ENCODE measurements at regions not wholly inside any gene's neighbourhood (a gene's known extent, or its start where the extent isn't known, plus 50 kb on each side); places are given as distances from the start of the nearest gene placed in this dataset.

DNA sequence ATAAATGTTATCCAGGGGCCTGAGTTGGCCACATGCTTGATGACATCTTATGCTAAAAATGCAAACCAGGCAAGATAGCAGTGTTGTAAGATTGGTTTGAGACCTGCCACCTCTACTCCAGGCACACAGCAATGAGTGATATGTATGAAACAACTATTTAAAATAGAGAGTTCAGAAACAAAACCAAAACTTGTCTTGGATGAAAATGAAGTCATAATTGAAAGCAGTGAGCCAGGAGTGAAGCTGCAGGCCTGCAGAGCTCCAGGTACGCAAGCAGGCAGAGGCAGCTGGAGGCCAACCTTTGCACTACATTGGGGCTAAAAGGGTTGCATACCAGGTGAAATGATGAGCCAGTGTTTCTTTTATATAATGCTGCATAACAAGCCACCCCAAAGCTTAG is 89.2 kb upstream of the SPATS2L start:
- H3K9me3 ChIP-seq (ENCODE audit: control extremely low read depth in 1 of 3, control insufficient read depth in 2 of 3, insufficient read depth in 1 of 3, low read length in 2 of 3), result no peaks in the 10 kb centered on the region
- no peak overlapping the region for H3K27ac ChIP-seq (ENCODE audit: low read length in 2 of 2)
- intact Hi-C loops (cut with micrococcal nuclease), result no loop called here
- no peak overlapping the region for H3K4me3 ChIP-seq (ENCODE audit: control extremely low read depth in 1 of 5, extremely low read depth in 1 of 5, insufficient read depth in 1 of 5, low read depth in 2 of 5, low read length in 4 of 5)
- H3K9ac ChIP-seq (ENCODE audit: low read length), result no peak overlapping the region
- CTCF ChIA-PET, result no interaction called here
- peaks cover 0 to 3% (median 0%) of the 10 kb centered on the region in 4 experiments for H3K27me3 ChIP-seq (replicated peaks in 1 of 4; ENCODE audit: control extremely low read depth in 1 of 4, control insufficient read depth in 3 of 4, insufficient read depth in 4 of 4, low read length in 3 of 4)
- 100% methylated on average over 1 of the region's 1 CpG for WGBS (ENCODE audit: insufficient coverage)
- no peak overlapping the region for H3K4me3 Mint-ChIP-seq
- POLR2A ChIA-PET, result no interaction called here
- no peaks in the 10 kb centered on the region for H3K4me1 ChIP-seq (ENCODE audit: control insufficient read depth in 2 of 2, insufficient read depth in 2 of 2, low read length in 2 of 2)
- ATAC-seq (ENCODE audit: low read depth) (no peak), DNase-seq (no peak)
- TF ChIP-seq EZH2 (IDR thresholded peaks at IDR 0.05; ENCODE audit: borderline replicate concordance, insufficient read depth, low read depth, low read length, poor library complexity, severe bottlenecking) (no peak), CTCF (IDR thresholded peaks at IDR 0.05) (no peak)
- no peak overlapping the region for H2AFZ ChIP-seq (ENCODE audit: insufficient read depth, low read depth, low read length, poor library complexity, severe bottlenecking)
- no peaks in the 10 kb centered on the region for H3K9me3 Mint-ChIP-seq (ENCODE audit: insufficient read depth)
- H3K79me2 ChIP-seq (ENCODE audit: control insufficient read depth, insufficient read depth, low read length), result no peaks in the 10 kb centered on the region
- H3K27me3 Mint-ChIP-seq, result peaks cover 3% of the 10 kb centered on the region
- H3K27ac Mint-ChIP-seq, result no peak overlapping the region
- no peaks in the 10 kb centered on the region for H3K36me3 ChIP-seq (replicated peaks in 1 of 2; ENCODE audit: control extremely low read depth in 1 of 2, control insufficient read depth in 1 of 2, extremely low read depth in 1 of 2, insufficient read depth in 2 of 2, low read length in 1 of 2)
- no peak overlapping the region for H3K4me2 ChIP-seq (replicated peaks; ENCODE audit: low read depth, low read length, poor library complexity, severe bottlenecking)
- no peaks in the 10 kb centered on the region for H4K20me1 ChIP-seq (ENCODE audit: control insufficient read depth, insufficient read depth, low read length, poor library complexity, severe bottlenecking)
- no peaks in the 10 kb centered on the region for H3K4me1 Mint-ChIP-seq

DNA sequence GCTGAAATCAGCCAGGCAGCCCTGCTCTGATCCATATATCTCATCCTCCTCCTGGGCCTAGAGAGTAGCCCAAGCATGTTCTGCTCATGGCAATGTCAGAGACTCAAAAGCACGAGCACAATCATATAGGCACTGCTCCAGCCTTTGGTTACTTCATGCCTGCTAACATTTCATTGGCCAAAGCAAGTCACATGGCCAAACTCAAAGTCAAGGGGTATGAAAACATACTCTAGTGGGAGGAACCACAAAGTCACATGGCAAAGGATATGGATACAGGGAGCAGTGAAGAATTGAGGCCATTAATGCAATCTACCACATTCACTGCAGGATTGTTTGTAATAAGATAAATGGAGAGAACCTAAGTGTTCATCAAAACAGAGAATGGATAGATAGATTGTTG is 87.8 kb upstream of the SPATS2L start:
- H3K4me3 Mint-ChIP-seq, result no peak overlapping the region
- ATAC-seq (ENCODE audit: low read depth) (no peak), DNase-seq (no peak)
- Histone ChIP-seq H4K20me1 (ENCODE audit: control insufficient read depth, insufficient read depth, low read length, poor library complexity, severe bottlenecking) (no peaks in the 10 kb centered on the region), H3K79me2 (ENCODE audit: control insufficient read depth, insufficient read depth, low read length) (no peaks in the 10 kb centered on the region), H3K9me3 (ENCODE audit: control extremely low read depth in 1 of 3, control insufficient read depth in 2 of 3, insufficient read depth in 1 of 3, low read length in 2 of 3) (no peaks in the 10 kb centered on the region), H3K9ac (ENCODE audit: low read length) (no peak overlapping the region), H2AFZ (ENCODE audit: insufficient read depth, low read depth, low read length, poor library complexity, severe bottlenecking) (no peak overlapping the region), H3K27ac (ENCODE audit: low read length in 2 of 2) (no peak overlapping the region), H3K36me3 (replicated peaks in 1 of 2; ENCODE audit: control extremely low read depth in 1 of 2, control insufficient read depth in 1 of 2, extremely low read depth in 1 of 2, insufficient read depth in 2 of 2, low read length in 1 of 2) (no peaks in the 10 kb centered on the region), H3K4me1 (ENCODE audit: control insufficient read depth in 2 of 2, insufficient read depth in 2 of 2, low read length in 2 of 2) (no peaks in the 10 kb centered on the region), H3K4me2 (replicated peaks; ENCODE audit: low read depth, low read length, poor library complexity, severe bottlenecking) (no peak overlapping the region), H3K4me3 (ENCODE audit: control extremely low read depth in 1 of 5, extremely low read depth in 1 of 5, insufficient read depth in 1 of 5, low read depth in 2 of 5, low read length in 4 of 5) (no peak overlapping the region), H3K27me3 (replicated peaks in 1 of 4; ENCODE audit: control extremely low read depth in 1 of 4, control insufficient read depth in 3 of 4, insufficient read depth in 4 of 4, low read length in 3 of 4) (peaks cover 0 to 3% (median 0%) of the 10 kb centered on the region in 4 experiments)
- TF ChIP-seq CTCF (IDR thresholded peaks at IDR 0.05), result no peak
- TF ChIP-seq EZH2 (IDR thresholded peaks at IDR 0.05; ENCODE audit: borderline replicate concordance, insufficient read depth, low read depth, low read length, poor library complexity, severe bottlenecking), result no peak
- CTCF ChIA-PET, result no interaction called here
- no CpG with 5 or more reads among the region's 1 CpG for WGBS (ENCODE audit: insufficient coverage)
- H3K27ac Mint-ChIP-seq, result no peak overlapping the region
- no peaks in the 10 kb centered on the region for H3K4me1 Mint-ChIP-seq
- intact Hi-C loops (cut with micrococcal nuclease), result no loop called here
- no peaks in the 10 kb centered on the region for H3K27me3 Mint-ChIP-seq
- POLR2A ChIA-PET, result no interaction called here
- no peaks in the 10 kb centered on the region for H3K9me3 Mint-ChIP-seq (ENCODE audit: insufficient read depth)

Measured in B cell (primary cell).